ENCODE measurements at regions not wholly inside any gene's neighbourhood (a gene's known extent, or its start where the extent isn't known, plus 50 kb on each side); places are given as distances from the start of the nearest gene placed in this dataset.

GRCh38 chr1:55808263-55808662, 593.1 kb upstream of the USP24 start:
- no peak for DNase-seq (ENCODE audit: low spot score in 2 of 2)
- no peak overlapping the region for H3K4me3 ChIP-seq (ENCODE audit: low read depth, poor library complexity, severe bottlenecking)
- intact Hi-C loops (cut with DNase I; ENCODE audit: low total_unique reads), result no loop called here
- WGBS, 2 donors, result 97 to 100% methylated on average over 1 of the region's 1 CpG
- TF ChIP-seq POLR2A (IDR thresholded peaks at IDR 0.05), result no peak
- TF ChIP-seq CTCF (IDR thresholded peaks at IDR 0.05), result no peak

GRCh38 chr1:55803429-55803828, 588.3 kb upstream of the USP24 start:
- H3K4me3 ChIP-seq (ENCODE audit: low read depth, poor library complexity, severe bottlenecking), result no peak overlapping the region
- no peak for TF ChIP-seq CTCF (IDR thresholded peaks at IDR 0.05)
- no peak for TF ChIP-seq POLR2A (IDR thresholded peaks at IDR 0.05)
- no peak for DNase-seq (ENCODE audit: low spot score in 2 of 2)
- intact Hi-C loops (cut with DNase I; ENCODE audit: low total_unique reads), result no loop called here
- WGBS, 2 donors, result 90 to 92% methylated on average over 2 of the region's 2 CpGs

- intact Hi-C loops (cut with DNase I; ENCODE audit: low total_unique reads), result no loop called here
- no peak overlapping the region for H3K4me3 ChIP-seq (ENCODE audit: low read depth, poor library complexity, severe bottlenecking)
- no peak for DNase-seq (ENCODE audit: low spot score in 2 of 2)
- 59 to 64% methylated on average over 2 of the region's 2 CpGs for WGBS, 2 donors
- TF ChIP-seq CTCF (IDR thresholded peaks at IDR 0.05), result no peak
- TF ChIP-seq POLR2A (IDR thresholded peaks at IDR 0.05), result no peak
Measured at GRCh38 chr1:55801481-55801880, 586.3 kb upstream of the USP24 start.

GRCh38 chr1:55800503-55800902, 585.3 kb upstream of the USP24 start:
- intact Hi-C loops (cut with DNase I; ENCODE audit: low total_unique reads), result no loop called here
- 33 to 45% methylated on average over 1 of the region's 1 CpG for WGBS, 2 donors

GRCh38 chr1:55793856-55794255, 578.7 kb upstream of the USP24 start:
- DNase-seq (ENCODE audit: low spot score in 2 of 2), result no peak
- intact Hi-C loops (cut with DNase I; ENCODE audit: low total_unique reads), result no loop called here
- 93 to 98% methylated on average over 6 of the region's 6 CpGs for WGBS, 2 donors
- H3K4me3 ChIP-seq (ENCODE audit: low read depth, poor library complexity, severe bottlenecking), result no peak overlapping the region
- TF ChIP-seq CTCF (IDR thresholded peaks at IDR 0.05), result no peak
- no peak for TF ChIP-seq POLR2A (IDR thresholded peaks at IDR 0.05)

More at GRCh38 chr1:55800503-55800902, 585.3 kb upstream of the USP24 start:
- TF ChIP-seq POLR2A (IDR thresholded peaks at IDR 0.05), result no peak
- TF ChIP-seq CTCF (IDR thresholded peaks at IDR 0.05), result no peak
- DNase-seq (ENCODE audit: low spot score in 2 of 2), result no peak
- no peak overlapping the region for H3K4me3 ChIP-seq (ENCODE audit: low read depth, poor library complexity, severe bottlenecking)

- no peak overlapping the region for H3K4me3 ChIP-seq (ENCODE audit: low read depth, poor library complexity, severe bottlenecking)
- TF ChIP-seq CTCF (IDR thresholded peaks at IDR 0.05) (no peak), POLR2A (IDR thresholded peaks at IDR 0.05) (no peak)
- intact Hi-C loops (cut with DNase I; ENCODE audit: low total_unique reads), result no loop called here
- DNase-seq (ENCODE audit: low spot score in 2 of 2), result no peak
Measured at GRCh38 chr1:55792870-55793269, 577.7 kb upstream of the USP24 start.

All from lower leg skin (tissue), 4 donors.